SK-N-SH treated with all-trans-retinoic acid at 6 μM for 48 hours (cell line): ENCODE measurements at regions not wholly inside any gene's neighbourhood (a gene's known extent, or its start where the extent isn't known, plus 50 kb on each side); places are given as distances from the start of the nearest gene placed in this dataset.

Source experiments
- ESRRG ChIP-seq: fragments of 250-450 bp; sonication (Bioruptor Pico); IDR thresholded peaks from 2 replicates; pipeline ENCODE4 v1.6.1; 2021; ENCODE audit warnings: mild to moderate bottlenecking
- TCF4 ChIP-seq: fragments of 250-450 bp; sonication (Bioruptor Pico); IDR thresholded peaks from 2 replicates; pipeline ENCODE4 v1.8.0; 2021; ENCODE audit warnings: mild to moderate bottlenecking, moderate library complexity, borderline replicate concordance
- ZNF70 ChIP-seq: fragments of 450-650 bp; formaldehyde crosslinking; IDR thresholded peaks from 2 replicates; pipeline ENCODE4 v1.5.0; 2020; ENCODE audit warnings: mild to moderate bottlenecking, moderate library complexity
- ZNF8 ChIP-seq: fragments of 450-650 bp; formaldehyde crosslinking; IDR thresholded peaks from 2 replicates; pipeline ENCODE4 v1.5.0; 2020; ENCODE audit warnings: mild to moderate bottlenecking, moderate library complexity
- TF ChIP-seq, protein P1 (sequence below): fragments of 250-450 bp; sonication (Bioruptor Pico); IDR thresholded peaks from 2 replicates; pipeline ENCODE4 v1.5.0; 2020; ENCODE audit warnings: mild to moderate bottlenecking, moderate library complexity

GRCh38 chr6:144901412-144901811 is 616.3 kb downstream of the UTRN start:
- TF ChIP-seq ESRRG = no peak
- peak; percentile 94 for TF ChIP-seq ZNF8 (CRISPR knock-in tag)
- TF ChIP-seq ZNF70 (CRISPR knock-in tag) = no peak
- no peak for TF ChIP-seq TCF4 (CRISPR knock-in tag)
- TF ChIP-seq, protein P1, sequence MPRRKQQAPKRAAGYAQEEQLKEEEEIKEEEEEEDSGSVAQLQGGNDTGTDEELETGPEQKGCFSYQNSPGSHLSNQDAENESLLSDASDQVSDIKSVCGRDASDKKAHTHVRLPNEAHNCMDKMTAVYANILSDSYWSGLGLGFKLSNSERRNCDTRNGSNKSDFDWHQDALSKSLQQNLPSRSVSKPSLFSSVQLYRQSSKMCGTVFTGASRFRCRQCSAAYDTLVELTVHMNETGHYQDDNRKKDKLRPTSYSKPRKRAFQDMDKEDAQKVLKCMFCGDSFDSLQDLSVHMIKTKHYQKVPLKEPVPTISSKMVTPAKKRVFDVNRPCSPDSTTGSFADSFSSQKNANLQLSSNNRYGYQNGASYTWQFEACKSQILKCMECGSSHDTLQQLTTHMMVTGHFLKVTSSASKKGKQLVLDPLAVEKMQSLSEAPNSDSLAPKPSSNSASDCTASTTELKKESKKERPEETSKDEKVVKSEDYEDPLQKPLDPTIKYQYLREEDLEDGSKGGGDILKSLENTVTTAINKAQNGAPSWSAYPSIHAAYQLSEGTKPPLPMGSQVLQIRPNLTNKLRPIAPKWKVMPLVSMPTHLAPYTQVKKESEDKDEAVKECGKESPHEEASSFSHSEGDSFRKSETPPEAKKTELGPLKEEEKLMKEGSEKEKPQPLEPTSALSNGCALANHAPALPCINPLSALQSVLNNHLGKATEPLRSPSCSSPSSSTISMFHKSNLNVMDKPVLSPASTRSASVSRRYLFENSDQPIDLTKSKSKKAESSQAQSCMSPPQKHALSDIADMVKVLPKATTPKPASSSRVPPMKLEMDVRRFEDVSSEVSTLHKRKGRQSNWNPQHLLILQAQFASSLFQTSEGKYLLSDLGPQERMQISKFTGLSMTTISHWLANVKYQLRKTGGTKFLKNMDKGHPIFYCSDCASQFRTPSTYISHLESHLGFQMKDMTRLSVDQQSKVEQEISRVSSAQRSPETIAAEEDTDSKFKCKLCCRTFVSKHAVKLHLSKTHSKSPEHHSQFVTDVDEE (CRISPR knock-in tag) = no peak
